RWPE2 (cell line): ENCODE measurements at regions not wholly inside any gene's neighbourhood (a gene's known extent, or its start where the extent isn't known, plus 50 kb on each side); places are given as distances from the start of the nearest gene placed in this dataset.

Experiments
- ATAC-seq: fragments of 200-7000 bp; cut with Tn5 transposase; 3 replicates; pipeline ENCODE4 v1.9.1; 2021; ENCODE audit warnings: low read depth
- DNase-seq: peaks from one replicate; pipeline ENCODE4 v3.0.0-alpha.2; 2020; ENCODE audit warnings: low spot score
- H3K27ac ChIP-seq: fragments of 450-650 bp; 2 replicates; pipeline ENCODE4 v1.5.1; 2017; ENCODE audit warnings: mild to moderate bottlenecking; ENCODE audit not compliant: poor library complexity, severe bottlenecking
- H3K27me3 ChIP-seq: fragments of 250-450 bp; sonication (Bioruptor Pico); 2 replicates; pipeline ENCODE4 v1.5.1; 2021; ENCODE audit warnings: mild to moderate bottlenecking, moderate library complexity; ENCODE audit not compliant: insufficient read depth, poor library complexity, severe bottlenecking
- H3K36me3 ChIP-seq: fragments of 250-450 bp; sonication (Bioruptor Pico); 2 replicates; pipeline ENCODE4 v1.5.1; 2020; ENCODE audit warnings: low read depth, mild to moderate bottlenecking, moderate library complexity
- H3K4me1 ChIP-seq: fragments of 250-450 bp; sonication (Bioruptor Pico); 2 replicates; pipeline ENCODE4 v1.5.1; 2021; ENCODE audit warnings: mild to moderate bottlenecking, moderate library complexity; ENCODE audit not compliant: insufficient read depth, poor library complexity, severe bottlenecking
- H3K4me3 ChIP-seq: fragments of 250-450 bp; sonication (Bioruptor Pico); 2 replicates; pipeline ENCODE4 v1.5.1; 2021; ENCODE audit warnings: mild to moderate bottlenecking, moderate library complexity; ENCODE audit not compliant: severe bottlenecking
- H3K9me3 ChIP-seq: fragments of 250-450 bp; sonication (Bioruptor Pico); 2 replicates; pipeline ENCODE4 v1.5.1; 2021; ENCODE audit warnings: mild to moderate bottlenecking, moderate library complexity; ENCODE audit not compliant: severe bottlenecking
- TF ChIP-seq, protein P1 (sequence below): fragments of 450-650 bp; IDR thresholded peaks from one replicate; pipeline ENCODE4 v1.5.1; 2017; ENCODE audit warnings: mild to moderate bottlenecking, moderate library complexity; ENCODE audit not compliant: poor library complexity, severe bottlenecking

DNA sequence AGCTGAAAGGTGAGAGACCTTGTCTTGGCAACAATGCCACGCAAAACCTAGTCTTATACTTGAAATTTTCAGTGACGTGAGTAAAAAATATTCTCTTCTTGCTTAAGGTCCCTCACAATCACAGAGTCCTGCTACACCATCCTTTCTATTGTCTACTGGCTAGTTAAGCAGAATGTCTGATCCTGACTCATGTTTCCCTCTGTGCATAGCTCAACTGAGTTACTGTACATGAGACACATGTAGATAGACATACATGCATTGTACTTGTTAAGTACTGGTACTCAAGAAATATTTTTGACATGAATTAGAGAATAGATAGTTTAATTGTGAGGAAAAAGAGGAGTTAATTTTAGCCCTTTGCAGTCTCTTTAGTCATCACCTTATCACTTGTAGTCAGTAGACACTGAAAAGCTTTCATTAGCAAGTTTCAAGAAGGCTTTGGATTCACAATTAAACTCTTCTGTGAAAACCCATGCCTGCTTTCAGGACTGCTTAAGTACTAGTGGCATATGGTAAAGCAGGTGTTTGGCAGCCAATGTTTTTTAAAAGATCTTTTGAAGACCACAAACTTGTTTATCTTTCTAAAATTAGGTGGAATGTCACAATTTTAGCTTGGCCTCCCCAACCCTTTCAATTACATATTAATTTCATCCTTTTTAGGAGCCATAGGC, 158.7 kb upstream of the CCDC150 start:
- Histone ChIP-seq H3K4me3 (no peak overlapping the region), H3K4me1 (no peaks in the 10 kb centered on the region), H3K9me3 (no peaks in the 10 kb centered on the region), H3K36me3 (no peaks in the 10 kb centered on the region), H3K27ac (no peak overlapping the region), H3K27me3 (no peaks in the 10 kb centered on the region)
- no peak for ATAC-seq
- DNase-seq: no peak
- TF ChIP-seq, protein P1, sequence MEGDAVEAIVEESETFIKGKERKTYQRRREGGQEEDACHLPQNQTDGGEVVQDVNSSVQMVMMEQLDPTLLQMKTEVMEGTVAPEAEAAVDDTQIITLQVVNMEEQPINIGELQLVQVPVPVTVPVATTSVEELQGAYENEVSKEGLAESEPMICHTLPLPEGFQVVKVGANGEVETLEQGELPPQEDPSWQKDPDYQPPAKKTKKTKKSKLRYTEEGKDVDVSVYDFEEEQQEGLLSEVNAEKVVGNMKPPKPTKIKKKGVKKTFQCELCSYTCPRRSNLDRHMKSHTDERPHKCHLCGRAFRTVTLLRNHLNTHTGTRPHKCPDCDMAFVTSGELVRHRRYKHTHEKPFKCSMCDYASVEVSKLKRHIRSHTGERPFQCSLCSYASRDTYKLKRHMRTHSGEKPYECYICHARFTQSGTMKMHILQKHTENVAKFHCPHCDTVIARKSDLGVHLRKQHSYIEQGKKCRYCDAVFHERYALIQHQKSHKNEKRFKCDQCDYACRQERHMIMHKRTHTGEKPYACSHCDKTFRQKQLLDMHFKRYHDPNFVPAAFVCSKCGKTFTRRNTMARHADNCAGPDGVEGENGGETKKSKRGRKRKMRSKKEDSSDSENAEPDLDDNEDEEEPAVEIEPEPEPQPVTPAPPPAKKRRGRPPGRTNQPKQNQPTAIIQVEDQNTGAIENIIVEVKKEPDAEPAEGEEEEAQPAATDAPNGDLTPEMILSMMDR: no peak

DNA sequence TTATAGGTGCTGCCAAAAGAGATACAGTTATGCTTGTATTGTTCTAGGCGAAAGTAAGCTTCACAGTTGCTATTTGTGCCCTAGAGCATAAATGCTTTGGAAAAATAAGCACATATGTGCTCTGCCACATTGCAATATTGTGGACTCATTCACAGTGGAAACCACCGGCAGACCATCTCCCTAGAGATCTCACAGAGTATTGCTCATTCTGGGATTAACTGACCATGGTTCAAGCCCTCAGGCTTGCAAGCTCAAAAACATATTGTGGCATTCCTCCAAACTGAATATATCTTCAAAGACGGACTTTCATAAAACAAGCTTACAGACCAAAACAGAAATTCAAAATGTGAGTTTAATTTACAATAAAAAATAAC, 158.2 kb upstream of the CCDC150 start:
- Histone ChIP-seq H3K4me3 (no peak overlapping the region), H3K9me3 (no peaks in the 10 kb centered on the region), H3K27me3 (no peaks in the 10 kb centered on the region), H3K27ac (no peak overlapping the region), H3K4me1 (no peaks in the 10 kb centered on the region), H3K36me3 (no peaks in the 10 kb centered on the region)
- TF ChIP-seq, protein P1: no peak
- DNase-seq: no peak
- ATAC-seq: no peak

DNA sequence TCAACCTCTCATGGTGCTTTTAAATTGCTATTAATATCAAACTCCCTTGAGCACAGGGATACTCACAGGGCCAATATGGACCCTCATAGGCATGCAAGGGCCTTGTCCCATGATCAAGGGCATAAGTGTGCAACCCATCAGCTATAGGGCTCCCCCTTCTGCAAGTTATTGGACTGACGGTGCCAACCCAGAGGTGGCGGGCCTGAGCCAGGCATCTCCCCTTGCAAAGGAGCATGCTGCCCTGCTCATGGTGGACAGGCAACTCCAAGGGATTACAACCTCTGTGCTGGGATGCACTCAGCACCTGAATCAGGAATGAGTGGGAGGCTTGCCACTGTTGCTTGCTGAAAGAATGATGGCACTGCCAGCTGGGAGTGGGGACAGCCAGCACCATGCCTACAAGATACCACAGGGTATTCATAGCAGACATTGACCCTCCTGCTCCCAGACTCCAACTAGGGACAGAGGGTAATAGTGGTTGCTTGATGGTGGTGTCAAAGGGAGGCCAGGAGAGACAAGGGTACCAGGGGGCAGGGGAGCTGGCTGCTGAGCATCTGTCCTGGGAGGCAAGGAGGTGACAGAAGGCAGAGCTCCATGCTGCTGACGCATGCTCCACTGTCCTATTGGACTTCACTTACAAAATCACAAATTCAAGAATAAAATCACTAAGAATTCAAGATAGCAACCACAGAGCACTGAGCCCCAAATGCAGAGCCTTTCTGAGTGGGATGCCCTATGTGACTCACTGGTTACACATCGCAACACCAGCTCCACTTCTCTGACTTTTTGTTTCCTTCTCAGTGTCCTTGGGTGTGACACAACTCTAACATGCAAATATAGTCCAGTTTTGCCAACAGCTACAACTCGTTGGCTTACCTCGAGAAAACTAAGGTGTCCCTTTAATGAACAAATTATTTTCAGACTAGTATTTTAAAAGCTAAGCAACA, 157.1 kb upstream of the CCDC150 start:
- Histone ChIP-seq H3K36me3 (no peaks in the 10 kb centered on the region), H3K4me3 (no peak overlapping the region), H3K27ac (no peak overlapping the region), H3K9me3 (no peaks in the 10 kb centered on the region), H3K4me1 (no peaks in the 10 kb centered on the region), H3K27me3 (no peaks in the 10 kb centered on the region)
- TF ChIP-seq, protein P1: no peak
- ATAC-seq: 0 out of 3 replicates have a peak, but pooled peaks have one; percentile 39
- no peak for DNase-seq

DNA sequence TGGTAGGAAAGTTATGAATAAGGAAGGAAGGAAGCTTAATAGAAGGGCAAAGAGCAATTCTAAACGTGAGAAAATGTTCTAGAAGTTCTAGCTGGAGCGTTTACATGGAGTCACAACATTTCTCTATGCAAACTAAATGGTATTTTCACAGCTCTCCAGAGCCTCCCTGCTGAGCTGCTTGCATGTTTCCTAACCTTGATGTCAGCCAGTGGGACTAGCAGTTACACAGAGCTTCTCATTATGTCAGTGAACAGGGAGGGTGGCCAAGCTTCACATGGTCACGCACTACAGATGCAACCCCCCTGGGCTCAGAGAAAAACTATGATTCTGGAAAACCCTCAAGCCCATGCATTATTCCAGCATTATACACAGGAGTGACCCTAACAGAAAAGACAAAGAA, 153.4 kb upstream of the CCDC150 start:
- DNase-seq: no peak
- no peaks in the 10 kb centered on the region for H3K9me3 ChIP-seq
- no peak overlapping the region for H3K4me3 ChIP-seq
- H3K27ac ChIP-seq: no peak overlapping the region
- H3K4me1 ChIP-seq: no peaks in the 10 kb centered on the region
- ATAC-seq: no peak
- TF ChIP-seq, protein P1: no peak
- H3K36me3 ChIP-seq: no peaks in the 10 kb centered on the region
- H3K27me3 ChIP-seq: no peaks in the 10 kb centered on the region
